Hepatocyte (in vitro differentiated cells): ENCODE measurements at regions not wholly inside any gene's neighbourhood (a gene's known extent, or its start where the extent isn't known, plus 50 kb on each side); places are given as distances from the start of the nearest gene placed in this dataset.

Experiments
- DNase-seq: peaks from one replicate; pipeline ENCODE4 v3.0.0-alpha.2; 2016; ENCODE audit warnings: low spot score
- H2AFZ ChIP-seq: fragments of 200-600 bp; sonication (generic); 2 replicates; pipeline ENCODE4 v1.6.0; 2016; ENCODE audit warnings: antibody characterized with exemption, mild to moderate bottlenecking
- H3K27ac ChIP-seq: fragments of 200-600 bp; sonication (generic); 2 replicates; pipeline ENCODE4 v1.5.1; 2016; ENCODE audit warnings: mild to moderate bottlenecking
- H3K27me3 ChIP-seq: fragments of 200-600 bp; sonication (generic); 2 replicates; pipeline ENCODE4 v1.6.1; 2016
- H3K36me3 ChIP-seq: fragments of 200-600 bp; sonication (generic); replicated peaks from 2 replicates; pipeline ENCODE4 v1.5.1; 2016; ENCODE audit warnings: low read depth; ENCODE audit not compliant: insufficient read depth
- H3K4me1 ChIP-seq: fragments of 200-600 bp; sonication (generic); 2 replicates; pipeline ENCODE4 v1.5.1; 2016; ENCODE audit warnings: mild to moderate bottlenecking, moderate library complexity; ENCODE audit not compliant: insufficient read depth
- H3K4me2 ChIP-seq: fragments of 200-600 bp; sonication (generic); 2 replicates; pipeline ENCODE4 v1.6.0; 2016
- H3K4me3 ChIP-seq: fragments of 200-600 bp; sonication (generic); 2 replicates; pipeline ENCODE4 v1.5.1; 2016; ENCODE audit warnings: mild to moderate bottlenecking
- H3K79me2 ChIP-seq: fragments of 200-600 bp; sonication (generic); 2 replicates; pipeline ENCODE4 v1.6.0; 2017; ENCODE audit warnings: mild to moderate bottlenecking
- H3K9me2 ChIP-seq: fragments of 200-600 bp; sonication (generic); replicated peaks from 2 replicates; pipeline ENCODE4 v1.6.0; 2017; ENCODE audit warnings: mild to moderate bottlenecking; ENCODE audit not compliant: insufficient read depth
- H3K9me3 ChIP-seq: fragments of 200-600 bp; sonication (generic); 2 replicates; pipeline ENCODE4 v1.5.1; 2016; ENCODE audit warnings: low read depth, mild to moderate bottlenecking
- H4K20me1 ChIP-seq: fragments of 200-600 bp; sonication (generic); 2 replicates; pipeline ENCODE4 v1.6.0; 2016; ENCODE audit warnings: mild to moderate bottlenecking; ENCODE audit not compliant: insufficient read depth, poor library complexity, severe bottlenecking
- CTCF ChIP-seq: fragments of 200-600 bp; sonication (generic); IDR thresholded peaks from 2 replicates; pipeline ENCODE4 v1.5.1; 2016; ENCODE audit warnings: antibody characterized with exemption, mild to moderate bottlenecking; ENCODE audit not compliant: poor library complexity
- EZH2 ChIP-seq: fragments of 200-600 bp; sonication (generic); IDR thresholded peaks from 2 replicates; pipeline ENCODE4 v1.6.1; 2016; ENCODE audit warnings: antibody characterized with exemption, mild to moderate bottlenecking, borderline replicate concordance
- EZH2phosphoT487 ChIP-seq: fragments of 200-600 bp; sonication (generic); IDR thresholded peaks from one replicate; pipeline ENCODE4 v1.6.1; 2018; ENCODE audit warnings: antibody characterized with exemption, mild to moderate bottlenecking, low read depth, moderate library complexity; ENCODE audit not compliant: unreplicated experiment, severe bottlenecking
- WGBS: methylation state at CpG from one replicate; pipeline ENCODE4 v1.1.6; 2016; ENCODE audit warnings: low lambda C conversion rate; ENCODE audit errors: missing lambda C conversion rate; 5-methylcytosine and 5-hydroxymethylcytosine counted together

GRCh38 chr11:101401245-101401644, 182.6 kb downstream of the TRPC6 start:
- Histone ChIP-seq H3K4me3 (no peak overlapping the region), H3K4me1 (no peaks in the 10 kb centered on the region), H3K9me2 (no peaks in the 10 kb centered on the region), H3K27ac (no peak overlapping the region), H3K4me2 (no peak overlapping the region), H3K36me3 (no peaks in the 10 kb centered on the region), H3K27me3 (no peaks in the 10 kb centered on the region), H4K20me1 (no peaks in the 10 kb centered on the region), H3K79me2 (no peaks in the 10 kb centered on the region), H3K9me3 (no peaks in the 10 kb centered on the region), H2AFZ (no peak overlapping the region)
- 89% methylated on average over 2 of the region's 2 CpGs for WGBS
- no peak for DNase-seq
- no peak for TF ChIP-seq EZH2

GRCh38 chr11:101397979-101398378, 185.8 kb downstream of the TRPC6 start:
- no peak overlapping the region for H3K4me2 ChIP-seq
- H3K36me3 ChIP-seq, result no peaks in the 10 kb centered on the region
- TF ChIP-seq CTCF (no peak), EZH2phosphoT487 (no peak), EZH2 (no peak)
- H3K9me2 ChIP-seq, result no peaks in the 10 kb centered on the region
- H3K79me2 ChIP-seq, result no peaks in the 10 kb centered on the region
- H3K27me3 ChIP-seq, result no peaks in the 10 kb centered on the region
- H2AFZ ChIP-seq, result no peak overlapping the region
- H3K27ac ChIP-seq, result no peak overlapping the region
- H3K4me3 ChIP-seq, result no peak overlapping the region
- WGBS, result 43% methylated on average over 2 of the region's 2 CpGs
- H3K9me3 ChIP-seq, result no peaks in the 10 kb centered on the region
- H3K4me1 ChIP-seq, result no peaks in the 10 kb centered on the region
- no peak for DNase-seq
- no peaks in the 10 kb centered on the region for H4K20me1 ChIP-seq

GRCh38 chr11:101390539-101390938, 193.3 kb downstream of the TRPC6 start:
- no peak for DNase-seq
- TF ChIP-seq CTCF (peak; percentile 51), EZH2phosphoT487 (no peak)
- no peak overlapping the region for H3K27ac ChIP-seq
- no peaks in the 10 kb centered on the region for H3K79me2 ChIP-seq
- H3K27me3 ChIP-seq, result no peaks in the 10 kb centered on the region
- 72% methylated on average over 1 of the region's 1 CpG for WGBS
- no peak overlapping the region for H3K4me2 ChIP-seq
- no peaks in the 10 kb centered on the region for H3K9me2 ChIP-seq
- no peaks in the 10 kb centered on the region for H3K9me3 ChIP-seq
- H2AFZ ChIP-seq, result no peak overlapping the region
- no peaks in the 10 kb centered on the region for H3K4me1 ChIP-seq
- no peak overlapping the region for H3K4me3 ChIP-seq
- H3K36me3 ChIP-seq, result no peaks in the 10 kb centered on the region
- no peaks in the 10 kb centered on the region for H4K20me1 ChIP-seq

DNA sequence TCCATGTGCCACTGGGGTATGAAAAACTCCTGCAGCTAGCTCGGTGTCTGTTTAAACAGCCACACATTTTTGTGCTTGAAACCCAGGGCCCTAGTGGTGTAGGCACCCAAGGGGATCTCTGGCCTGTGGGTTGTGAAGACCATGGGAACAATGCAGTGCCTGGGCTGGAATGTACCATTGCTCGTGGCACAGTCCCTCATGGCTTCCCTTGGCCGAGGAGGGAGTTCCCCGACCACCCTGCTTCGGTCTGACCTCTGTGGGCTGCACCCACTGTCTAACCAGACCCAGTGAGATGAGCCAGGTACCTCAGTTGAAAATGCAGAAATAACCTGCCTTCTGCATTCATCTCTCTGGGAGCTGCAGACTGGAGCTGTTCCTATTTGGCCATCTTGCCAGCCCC, 214.0 kb downstream of the TRPC6 start:
- no peak overlapping the region for H3K4me2 ChIP-seq
- no peaks in the 10 kb centered on the region for H4K20me1 ChIP-seq
- H2AFZ ChIP-seq, result no peak overlapping the region
- TF ChIP-seq EZH2phosphoT487, result no peak
- TF ChIP-seq CTCF, result no peak
- TF ChIP-seq EZH2, result no peak
- no peak overlapping the region for H3K27ac ChIP-seq
- H3K9me3 ChIP-seq, result no peaks in the 10 kb centered on the region
- DNase-seq, result no peak
- 85% methylated on average over 5 of the region's 5 CpGs for WGBS
- no peaks in the 10 kb centered on the region for H3K4me1 ChIP-seq
- H3K79me2 ChIP-seq, result no peaks in the 10 kb centered on the region
- H3K4me3 ChIP-seq, result no peak overlapping the region
- H3K9me2 ChIP-seq, result no peaks in the 10 kb centered on the region
- H3K27me3 ChIP-seq, result no peaks in the 10 kb centered on the region
- H3K36me3 ChIP-seq, result no peaks in the 10 kb centered on the region
